ENCODE measurements at regions not wholly inside any gene's neighbourhood (a gene's known extent, or its start where the extent isn't known, plus 50 kb on each side); places are given as distances from the start of the nearest gene placed in this dataset.
A peak's percentile ranks its signal among the peaks of the same experiment; 100 is the strongest.

DNA sequence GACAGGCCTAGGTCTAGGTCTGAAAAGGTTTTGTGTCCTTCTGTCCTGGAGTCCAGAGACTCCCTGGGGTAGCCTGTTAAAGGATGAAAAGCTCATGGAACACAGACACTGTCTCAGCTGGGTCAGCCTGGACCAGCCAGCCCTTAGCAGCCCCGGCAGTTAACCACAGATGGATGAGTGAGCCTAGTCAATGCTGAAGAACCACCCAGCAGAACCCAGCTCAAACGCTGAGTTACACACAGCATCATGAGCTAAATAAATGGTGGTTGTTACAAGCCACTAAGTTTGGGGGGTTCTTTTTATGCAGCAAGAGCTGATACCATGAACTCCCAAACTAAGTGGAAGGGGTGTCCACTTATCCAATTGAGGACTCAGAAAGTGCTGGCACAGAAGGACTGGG is 472.8 kb upstream of the PROK2 start:
- DNase-seq (ENCODE audit: low spot score): no peak

GRCh38 chr3:72257203-72257602 is 472.3 kb upstream of the PROK2 start:
- DNase-seq (ENCODE audit: low spot score): no peak

GRCh38 chr3:72256716-72257115 is 471.8 kb upstream of the PROK2 start:
- no peak for DNase-seq (ENCODE audit: low spot score)

DNA sequence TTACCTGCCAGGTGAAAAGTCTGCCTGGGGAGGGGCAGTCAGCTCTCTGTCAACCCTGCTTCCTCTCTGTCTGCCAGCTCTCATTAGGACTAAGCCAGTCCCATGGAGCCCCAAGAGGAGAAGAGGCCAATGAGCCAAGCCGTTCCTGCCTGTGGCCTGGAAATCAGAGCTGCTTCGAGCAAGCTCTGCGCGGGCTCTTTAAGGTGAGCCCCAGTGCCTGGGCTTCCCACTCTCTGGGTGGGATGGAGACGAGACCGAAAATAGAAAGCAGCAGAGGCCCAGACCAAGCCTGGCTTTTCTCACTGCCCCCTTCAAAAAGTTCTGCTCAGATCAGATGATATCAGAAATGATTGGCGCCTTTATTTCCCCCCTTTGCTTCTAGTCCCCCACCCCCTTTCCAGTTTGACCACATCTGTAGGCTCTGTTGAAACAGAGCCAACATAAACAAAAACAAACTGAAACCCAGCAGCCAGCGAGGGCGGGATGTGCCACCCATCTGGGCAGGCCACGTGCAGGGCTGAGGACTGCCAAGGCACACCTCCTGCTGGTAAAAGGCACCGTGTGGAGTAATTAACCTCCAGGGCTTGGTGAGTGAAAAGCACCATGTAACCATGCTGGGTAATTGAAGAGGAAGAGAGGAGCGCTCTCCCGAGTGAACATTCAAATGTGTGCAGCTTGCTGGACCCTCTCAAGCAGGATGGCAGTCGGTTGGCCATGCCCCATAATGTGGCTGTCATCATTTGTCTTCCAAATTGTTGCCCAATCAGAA is 471.0 kb upstream of the PROK2 start:
- no peak for DNase-seq (ENCODE audit: low spot score)

DNA sequence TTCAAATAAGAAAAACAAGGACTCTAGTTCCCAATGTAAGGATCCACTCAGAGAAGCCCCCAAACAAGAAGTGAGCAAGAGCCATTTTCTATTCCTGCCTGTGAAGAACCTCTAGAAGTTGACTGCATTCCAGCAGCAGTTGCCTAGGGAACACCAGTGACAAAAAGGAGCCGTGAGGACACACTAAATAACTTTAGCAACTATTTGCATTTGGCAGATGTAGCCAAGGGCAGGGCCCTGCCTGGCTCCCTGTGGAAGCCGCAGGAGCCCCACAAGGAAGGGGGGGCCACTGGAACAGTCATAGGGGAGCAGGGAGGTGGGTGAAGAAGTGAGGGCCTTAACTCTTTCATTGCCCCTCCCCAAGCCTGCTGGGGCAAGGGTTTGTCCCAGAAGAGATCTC is 470.2 kb upstream of the PROK2 start:
- DNase-seq (ENCODE audit: low spot score): no peak

- DNase-seq (ENCODE audit: low spot score): no peak
Observed at GRCh38 chr3:72254483-72254882, 469.5 kb upstream of the PROK2 start.

GRCh38 chr3:72250725-72251124 is 465.8 kb upstream of the PROK2 start:
- no peak for DNase-seq (ENCODE audit: low spot score)

- DNase-seq (ENCODE audit: low spot score): no peak
Observed at GRCh38 chr3:72248869-72249268, 463.9 kb upstream of the PROK2 start.

DNA sequence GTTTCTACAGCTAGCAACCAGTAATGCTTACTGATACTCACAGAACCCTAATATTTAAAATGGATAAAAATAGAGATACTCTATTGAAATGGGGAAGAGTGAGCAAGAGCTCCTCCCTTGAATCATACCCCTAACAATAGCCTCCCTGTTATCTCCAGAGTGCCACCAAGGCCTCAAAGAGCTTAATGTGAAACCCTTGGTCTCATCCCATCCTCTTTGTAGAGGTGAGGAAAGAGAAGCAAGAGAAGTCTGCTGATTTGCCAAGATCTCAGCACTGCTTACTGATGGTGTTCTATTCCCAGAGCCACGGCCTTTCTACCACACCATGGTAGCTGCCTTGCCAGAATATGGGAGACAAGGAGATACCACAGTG is 463.4 kb upstream of the PROK2 start:
- no peak for DNase-seq (ENCODE audit: low spot score)

DNA sequence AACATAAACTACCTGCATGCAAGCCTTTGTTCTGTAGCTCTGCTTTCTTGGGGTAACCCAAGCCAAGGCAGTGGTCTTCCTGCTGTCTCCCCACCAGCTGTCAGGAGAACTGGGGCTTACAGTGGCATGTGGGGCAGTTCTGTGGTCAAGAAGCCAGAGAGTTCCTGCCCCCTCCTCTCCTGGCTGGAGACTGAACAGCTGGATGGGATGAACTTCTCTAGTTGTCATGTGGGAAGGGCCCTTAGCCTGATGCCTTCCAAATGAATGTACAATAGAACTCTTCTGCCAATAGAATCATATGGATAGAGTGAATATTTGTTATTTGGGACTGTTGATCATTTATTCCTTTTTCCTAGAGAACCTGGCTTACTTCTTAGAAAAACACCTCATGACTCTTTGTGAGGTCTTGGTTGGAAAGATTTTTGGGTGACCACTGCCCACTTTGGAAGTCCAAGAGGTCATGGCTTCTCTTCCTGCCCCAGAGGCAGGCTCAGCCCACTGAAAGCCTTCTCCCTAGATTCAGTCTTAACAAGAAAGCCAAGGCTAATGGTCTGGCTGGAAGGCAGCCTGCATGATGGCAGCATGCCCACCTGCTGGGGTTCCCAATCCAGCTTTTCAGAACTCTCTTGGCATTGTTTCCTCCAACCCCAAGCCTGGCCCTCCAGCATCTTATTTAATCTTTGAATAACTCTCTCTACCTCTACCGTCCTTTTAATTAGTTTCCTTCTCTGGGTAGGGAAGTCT is 462.9 kb upstream of the PROK2 start:
- DNase-seq (ENCODE audit: low spot score): no peak

- DNase-seq (ENCODE audit: low spot score): no peak
Observed at GRCh38 chr3:72247126-72247525, 462.2 kb upstream of the PROK2 start.

GRCh38 chr3:72246685-72247084 is 461.7 kb upstream of the PROK2 start:
- DNase-seq (ENCODE audit: low spot score): no peak

GRCh38 chr3:72245183-72245811 is 460.3 kb upstream of the PROK2 start:
- DNase-seq (ENCODE audit: low spot score): peak; percentile 47

- no peak for DNase-seq (ENCODE audit: low spot score)
Observed at GRCh38 chr3:72244396-72244795, 459.4 kb upstream of the PROK2 start.

DNA sequence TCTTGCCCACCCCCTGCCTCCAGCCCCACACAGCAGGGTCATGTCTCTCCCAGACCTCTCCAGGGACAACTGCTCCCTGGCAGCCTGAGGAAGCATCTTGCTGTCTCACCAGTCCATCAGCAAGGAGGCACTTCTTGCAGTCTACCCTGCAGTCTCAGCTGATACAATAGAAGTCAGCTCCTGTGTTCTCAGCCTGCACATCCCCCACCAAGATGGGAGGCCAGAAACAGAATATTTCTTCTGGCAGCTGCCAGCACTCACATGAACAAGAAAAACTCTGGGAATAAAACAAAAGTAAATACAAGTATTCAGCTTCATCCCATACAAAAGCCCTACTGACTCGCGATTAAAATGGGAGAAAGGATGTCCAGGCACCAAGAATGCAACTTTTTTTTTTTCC is 457.4 kb upstream of the PROK2 start:
- no peak for DNase-seq (ENCODE audit: low spot score)

DNA sequence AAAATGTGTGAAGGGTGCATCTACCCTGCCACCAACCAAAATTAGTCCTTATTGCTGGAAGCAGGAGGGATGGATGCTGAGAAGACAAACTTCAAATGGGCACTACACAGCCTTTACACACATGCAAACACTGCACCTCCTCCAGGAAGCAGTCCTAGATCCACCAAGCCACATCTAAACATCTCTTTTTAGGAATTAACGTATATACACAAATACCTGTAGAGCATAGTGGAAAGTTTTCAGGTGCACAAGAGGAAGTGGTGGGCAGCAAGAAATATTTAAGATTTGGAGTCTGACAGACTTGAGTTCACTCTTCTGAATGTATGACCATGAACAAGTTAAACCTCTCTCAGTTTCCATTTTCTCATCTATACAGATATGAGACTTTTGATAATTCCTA is 456.6 kb upstream of the PROK2 start:
- no peak for DNase-seq (ENCODE audit: low spot score)

DNA sequence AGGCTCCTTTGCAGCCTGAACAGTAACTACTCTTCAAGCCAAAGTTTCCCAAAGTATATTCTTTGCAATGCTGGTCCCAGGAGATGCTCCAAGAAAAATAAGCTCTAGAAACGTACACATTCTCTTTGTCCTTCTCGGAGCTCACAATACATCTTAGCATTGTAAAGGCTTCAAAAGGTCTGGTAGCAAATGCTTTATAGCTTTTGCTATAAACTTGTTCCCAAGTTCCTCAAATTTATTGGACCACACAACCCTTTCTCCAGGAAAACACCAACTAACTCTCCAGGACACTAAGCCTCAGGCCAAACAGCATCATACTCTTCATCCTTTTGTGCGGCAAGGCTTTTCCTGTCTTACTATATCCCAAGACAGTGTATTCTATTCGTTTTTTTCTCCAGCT is 455.6 kb upstream of the PROK2 start:
- no peak for DNase-seq (ENCODE audit: low spot score)

- DNase-seq (ENCODE audit: low spot score): no peak
Observed at GRCh38 chr3:72238801-72239200, 453.9 kb upstream of the PROK2 start.

DNA sequence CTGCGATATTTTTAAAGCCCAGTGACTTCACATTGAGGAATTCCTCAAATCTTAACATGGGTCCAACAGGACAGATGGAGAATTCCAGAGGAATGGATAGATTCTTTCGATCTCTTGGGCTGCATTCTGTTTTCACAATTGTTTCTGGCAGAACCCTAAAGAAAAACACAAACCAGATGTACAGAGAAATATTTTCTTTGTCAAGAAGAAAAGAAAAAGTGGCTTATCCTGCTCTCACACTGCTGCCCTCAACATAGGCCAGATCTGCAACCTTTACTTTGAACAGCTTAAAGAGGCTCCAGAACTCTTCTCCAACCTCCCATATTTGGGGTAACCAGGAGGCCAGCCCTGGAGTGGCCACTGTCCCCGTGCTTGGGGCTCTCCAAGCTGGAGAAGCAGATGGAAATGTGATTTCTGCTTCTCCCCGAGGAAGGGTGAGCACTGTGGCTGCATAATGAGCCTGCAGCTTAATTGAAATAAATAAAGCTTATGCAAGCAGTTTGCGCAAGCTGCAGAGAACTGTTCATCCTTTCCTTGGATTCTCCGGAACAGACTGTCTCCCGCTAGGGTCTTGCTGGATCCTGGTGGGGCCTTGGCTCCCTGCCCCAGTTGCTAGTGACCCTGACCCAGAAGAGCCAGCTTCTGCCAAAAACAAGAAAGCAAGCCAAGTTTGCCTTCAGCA is 453.2 kb upstream of the PROK2 start:
- no peak for DNase-seq (ENCODE audit: low spot score)

DNA sequence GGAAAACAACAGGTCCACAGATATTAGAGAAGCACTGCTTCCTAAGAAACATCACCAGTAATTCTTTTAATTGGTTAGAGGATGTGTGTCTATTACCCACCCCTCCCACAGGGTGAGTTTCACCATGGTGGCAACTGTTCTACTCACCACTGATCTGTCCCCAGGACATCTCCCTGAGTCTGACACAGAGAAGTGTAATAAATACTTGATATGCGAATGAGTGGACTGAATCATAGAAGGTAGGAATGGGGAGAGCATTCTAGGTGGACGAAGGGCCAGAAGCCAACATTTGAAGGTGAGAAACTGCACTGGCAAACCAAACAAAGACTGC is 452.7 kb upstream of the PROK2 start:
- DNase-seq (ENCODE audit: low spot score): no peak

DNA sequence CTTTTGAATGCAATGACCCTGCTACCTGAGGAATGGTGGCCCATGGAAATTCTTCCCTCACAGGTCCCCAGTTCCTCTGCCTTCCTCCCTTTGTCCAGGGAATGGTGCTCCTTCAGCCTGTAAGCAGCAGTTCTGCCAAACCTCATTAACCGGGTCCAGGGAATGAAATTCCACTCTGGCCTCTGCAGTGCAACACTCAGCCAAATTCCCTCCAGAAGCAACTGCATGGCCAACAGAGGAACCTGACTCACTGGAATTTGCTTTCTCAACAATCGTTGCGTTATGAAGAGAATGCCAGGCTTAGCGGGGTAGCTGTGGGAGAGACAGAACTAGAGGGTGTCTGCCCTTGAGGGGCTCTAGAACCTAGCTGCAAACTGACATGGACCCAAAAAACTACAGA is 449.4 kb upstream of the PROK2 start:
- DNase-seq (ENCODE audit: low spot score): no peak

DNA sequence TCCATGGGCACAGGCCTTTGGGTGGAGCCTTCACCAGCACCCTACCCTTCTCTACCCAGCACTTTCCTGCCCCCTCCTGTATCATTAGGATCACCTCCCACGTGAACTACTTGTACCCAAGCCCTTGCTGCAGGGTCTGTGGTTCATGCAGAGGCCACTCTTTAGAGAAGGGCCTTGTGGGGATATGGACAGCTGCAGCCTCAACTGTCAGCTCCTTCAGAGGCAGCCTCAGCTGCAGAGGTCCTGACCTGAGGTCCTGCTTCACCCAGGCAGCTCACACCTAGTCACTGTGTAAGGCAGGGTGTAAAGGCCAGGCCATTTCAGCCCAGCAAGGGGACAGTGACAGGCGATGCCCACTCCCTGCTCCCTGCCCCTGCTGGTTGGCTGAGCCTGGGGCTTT is 448.6 kb upstream of the PROK2 start:
- no peak for DNase-seq (ENCODE audit: low spot score)

DNA sequence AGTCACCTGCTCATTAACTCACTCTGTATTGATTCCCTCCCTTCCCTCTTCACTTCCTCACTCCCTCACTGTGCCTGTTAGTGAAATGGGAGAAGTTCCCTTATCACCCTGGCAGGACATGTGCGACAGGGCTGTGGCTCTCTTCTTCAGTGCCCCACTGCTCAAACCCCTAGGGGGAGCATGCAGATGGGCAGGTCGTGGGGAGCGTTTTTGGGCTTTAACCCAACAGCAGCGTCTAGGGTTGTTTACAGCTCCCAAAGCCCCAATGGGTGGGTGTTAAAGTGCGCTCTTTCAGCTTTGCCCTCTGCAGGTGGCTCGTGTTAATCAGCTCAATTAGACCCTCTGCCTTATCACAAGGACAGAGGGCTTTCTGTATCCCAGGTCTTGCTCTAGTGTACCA is 447.8 kb upstream of the PROK2 start:
- DNase-seq (ENCODE audit: low spot score): no peak

Measured in D341Med (cell line).